Naive thymus-derived CD4-positive, alpha-beta T cell (primary cell): ENCODE measurements at regions not wholly inside any gene's neighbourhood (a gene's known extent, or its start where the extent isn't known, plus 50 kb on each side); places are given as distances from the start of the nearest gene placed in this dataset.
"Not testable (repeated sequence)": the region's sequence is repeated elsewhere in the genome, so short reads cannot be mapped to it uniquely, and the experiment has no call there.

ENCODE experiments used
- ATAC-seq: fragments of 150-1000 bp; cut with Tn5 transposase; 2 replicates; pipeline ENCODE4 v1.10.0; 2021; ENCODE audit warnings: mild to moderate bottlenecking, moderate library complexity
- CTCF ChIA-PET: fragments of 350-600 bp; sonication (Branson Sonifier 250); formaldehyde crosslinking; loops from one replicate; lab custom pipeline; 2021; ENCODE audit warnings: antibody characterized with exemption; lab: Charles Lee
- POLR2A ChIA-PET: fragments of 350-600 bp; sonication (Branson Sonifier 250); formaldehyde crosslinking; loops from one replicate; lab custom pipeline; 2021; ENCODE audit warnings: antibody characterized with exemption, inconsistent platforms; lab: Charles Lee
- DNase-seq, 9 donors: peaks; one replicate each; pipeline versions ENCODE4 v3.0.0 to v3.0.0-alpha.2; 2020 to 2022; ENCODE audit warnings: mixed read lengths in 1 of 9
- H3K27ac ChIP-seq: one replicate; pipeline ENCODE4 v1.7.0; 2013; ENCODE audit warnings: mild to moderate bottlenecking, low read depth, low read length, moderate library complexity
- H3K27me3 ChIP-seq, 2 donors: one replicate each; pipeline ENCODE4 v1.7.0; 2013; ENCODE audit warnings: low read length in 2 of 2, mild to moderate bottlenecking in 2 of 2, moderate library complexity in 2 of 2; ENCODE audit not compliant: control insufficient read depth in 2 of 2, insufficient read depth in 2 of 2
- H3K36me3 ChIP-seq, 3 experiments: 1 replicate in 2 of 3; 2 replicates in 1 of 3; pipeline ENCODE4 v1.7.0; 2013; ENCODE audit warnings: low read length in 3 of 3, mild to moderate bottlenecking in 3 of 3, moderate library complexity in 1 of 3; ENCODE audit not compliant: insufficient read depth in 3 of 3, control insufficient read depth in 2 of 3
- H3K4me1 ChIP-seq, 2 donors: one replicate each; pipeline ENCODE4 v1.7.0; 2013; ENCODE audit warnings: low read length in 2 of 2, mild to moderate bottlenecking in 2 of 2, moderate library complexity in 1 of 2; ENCODE audit not compliant: control insufficient read depth in 2 of 2, insufficient read depth in 2 of 2
- H3K4me3 ChIP-seq: 2 replicates; pipeline ENCODE4 v1.7.0; 2013; ENCODE audit warnings: mild to moderate bottlenecking, low read length
- H3K9me3 ChIP-seq, 3 experiments: 1 replicate in 2 of 3; 2 replicates in 1 of 3; pipeline ENCODE4 v1.7.0; 2013; ENCODE audit warnings: low read length in 3 of 3; ENCODE audit not compliant: control insufficient read depth in 2 of 3
- H3K27ac Mint-ChIP-seq, 9 donors: one replicate each; pipeline ENCODE4 v1.8.0; 2020 to 2022; ENCODE audit warnings: mixed read lengths in 9 of 9, mild to moderate bottlenecking in 8 of 9, moderate library complexity in 5 of 9, inconsistent platforms in 2 of 9
- H3K27me3 Mint-ChIP-seq, 5 donors: one replicate each; pipeline ENCODE4 v1.8.0; 2021 to 2022; ENCODE audit warnings: mixed read lengths in 5 of 5, mild to moderate bottlenecking in 1 of 5
- H3K36me3 Mint-ChIP-seq, 5 donors: one replicate each; pipeline ENCODE4 v1.8.0; 2020 to 2022; ENCODE audit warnings: mixed read lengths in 5 of 5, mild to moderate bottlenecking in 3 of 5, inconsistent platforms in 1 of 5
- H3K4me1 Mint-ChIP-seq, 7 donors: one replicate each; pipeline ENCODE4 v1.8.0; 2020 to 2022; ENCODE audit warnings: mixed read lengths in 7 of 7, mild to moderate bottlenecking in 3 of 7, inconsistent platforms in 1 of 7
- H3K4me3 Mint-ChIP-seq, 10 donors: one replicate each; pipeline ENCODE4 v1.8.0; 2020 to 2022; ENCODE audit warnings: mild to moderate bottlenecking in 10 of 10, mixed read lengths in 10 of 10, moderate library complexity in 6 of 10, inconsistent platforms in 2 of 10
- H3K9me3 Mint-ChIP-seq, 11 donors: one replicate each; pipeline ENCODE4 v1.8.0; 2020 to 2022; ENCODE audit warnings: mixed read lengths in 11 of 11, mild to moderate bottlenecking in 4 of 11, inconsistent platforms in 1 of 11, moderate library complexity in 1 of 11
- intact Hi-C, 2 donors: fragments of 100-400 bp; cut with micrococcal nuclease; formaldehyde crosslinking; loops; one replicate each; pipeline ENCODE4 v1.15.1; 2023

DNA sequence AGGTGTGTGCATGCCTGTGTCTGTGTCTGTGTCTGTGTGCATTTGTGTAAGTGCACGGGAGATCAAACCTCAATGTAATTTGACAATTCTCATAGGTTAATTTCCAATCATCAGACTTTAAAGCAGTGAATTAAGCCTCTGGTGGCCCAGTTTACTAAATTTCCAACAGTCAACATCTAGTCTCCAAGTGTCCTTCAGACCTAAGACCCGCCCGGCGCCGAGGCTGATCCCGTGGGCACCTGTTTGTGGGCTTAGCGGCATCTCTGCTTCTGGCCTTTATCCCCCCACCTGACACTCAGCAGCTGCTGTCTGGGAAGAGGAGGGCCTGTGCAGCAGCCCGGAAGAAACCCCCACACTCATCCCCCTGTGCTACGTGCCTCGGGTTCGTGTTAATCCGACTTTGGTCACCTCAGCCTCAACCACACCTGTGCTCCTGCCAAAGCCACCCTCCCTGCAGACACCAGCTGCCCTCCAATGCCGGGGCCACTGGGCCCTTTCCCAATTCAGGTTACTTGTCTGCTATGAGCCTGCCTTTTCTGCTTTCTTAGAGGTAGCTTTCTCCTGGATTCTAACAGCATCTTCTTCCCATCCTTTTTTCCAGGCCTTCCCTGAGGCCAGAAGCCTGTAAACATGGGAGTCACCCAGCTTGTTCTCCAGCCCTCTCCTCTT lies 154.7 kb downstream of the ATP6V0E2 start:
- H3K27ac Mint-ChIP-seq, H3K36me3 Mint-ChIP-seq, H3K36me3 ChIP-seq, H3K9me3 Mint-ChIP-seq, DNase-seq, ATAC-seq, POLR2A ChIA-PET, H3K27me3 Mint-ChIP-seq, H3K4me3 ChIP-seq, H3K4me1 Mint-ChIP-seq, intact Hi-C loops, H3K9me3 ChIP-seq, H3K4me1 ChIP-seq, H3K4me3 Mint-ChIP-seq, H3K27me3 ChIP-seq, CTCF ChIA-PET, H3K27ac ChIP-seq: not testable (repeated sequence)

DNA sequence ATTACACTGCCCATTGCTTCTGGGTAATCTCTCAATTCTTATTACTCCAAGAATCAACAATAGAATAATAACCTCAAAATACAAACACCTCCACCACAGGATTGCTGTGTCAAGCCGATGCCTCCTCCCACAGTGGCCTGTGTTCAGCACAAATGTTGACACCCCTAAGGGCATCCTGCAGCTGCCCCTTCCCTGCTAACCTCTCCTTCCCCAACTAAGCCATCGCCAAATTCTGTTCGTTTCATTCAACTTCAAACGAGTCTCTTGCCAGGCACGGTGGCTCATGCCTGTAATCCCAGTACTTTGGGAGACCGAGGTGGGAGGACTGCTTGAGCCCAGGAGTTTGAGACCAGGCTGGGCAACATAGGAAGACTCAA lies 155.2 kb downstream of the ATP6V0E2 start:
- H3K9me3 Mint-ChIP-seq, H3K9me3 ChIP-seq, intact Hi-C loops, H3K4me1 ChIP-seq, H3K27me3 ChIP-seq, H3K4me3 Mint-ChIP-seq, ATAC-seq, H3K36me3 ChIP-seq, H3K4me3 ChIP-seq, POLR2A ChIA-PET, H3K36me3 Mint-ChIP-seq, H3K4me1 Mint-ChIP-seq, DNase-seq, CTCF ChIA-PET, H3K27ac ChIP-seq, H3K27me3 Mint-ChIP-seq: not testable (repeated sequence)
- peak overlapping the region in 1 of 9 donors; percentile 19 for H3K27ac Mint-ChIP-seq

DNA sequence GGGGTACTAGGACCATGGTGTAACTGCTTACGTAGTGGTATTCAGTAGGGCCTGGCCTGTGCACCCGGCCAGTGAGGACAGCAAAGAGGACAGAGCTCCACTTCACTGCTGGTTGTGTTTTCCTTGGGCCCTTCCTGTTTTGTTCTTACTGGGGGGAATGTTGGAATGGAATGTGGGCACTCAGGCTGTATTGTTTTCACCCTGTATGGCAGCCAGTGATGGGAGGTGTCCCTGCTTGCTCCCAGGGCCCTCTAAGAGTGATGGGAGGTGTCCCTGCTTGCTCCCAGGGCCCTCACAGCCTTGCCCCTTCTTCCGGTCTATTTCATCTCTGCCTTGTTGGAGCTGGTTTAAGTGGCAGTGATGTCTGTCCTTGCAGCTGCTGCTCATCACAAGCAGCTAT lies 158.0 kb downstream of the ATP6V0E2 start:
- DNase-seq, H3K9me3 ChIP-seq, H3K36me3 ChIP-seq, H3K27ac Mint-ChIP-seq, H3K36me3 Mint-ChIP-seq, H3K27me3 ChIP-seq, H3K4me3 Mint-ChIP-seq, POLR2A ChIA-PET, H3K4me1 ChIP-seq, H3K4me3 ChIP-seq, H3K9me3 Mint-ChIP-seq, ATAC-seq, CTCF ChIA-PET, intact Hi-C loops, H3K4me1 Mint-ChIP-seq, H3K27me3 Mint-ChIP-seq, H3K27ac ChIP-seq: not testable (repeated sequence)

DNA sequence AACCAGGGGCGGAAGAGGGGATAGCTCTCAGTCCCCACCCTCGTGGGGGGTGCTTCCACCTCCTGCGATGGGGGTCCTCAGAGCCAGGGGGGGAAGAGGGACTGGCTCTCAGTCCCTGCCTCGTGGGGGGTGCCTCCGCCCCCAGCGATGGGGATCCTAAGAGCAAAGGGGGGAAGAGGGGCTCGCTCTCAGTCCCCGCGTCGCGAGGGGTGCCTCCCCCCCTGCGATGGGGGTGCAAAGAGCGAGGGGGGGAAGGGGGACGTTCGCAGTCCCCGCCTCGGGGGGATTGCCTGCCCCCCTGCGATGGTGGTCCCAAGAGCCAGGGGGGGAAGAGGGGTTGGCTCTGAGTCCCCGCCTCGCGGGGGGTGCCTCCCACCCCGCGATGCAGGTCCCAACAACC lies 159.9 kb downstream of the ATP6V0E2 start:
- H3K27me3 Mint-ChIP-seq, intact Hi-C loops, H3K4me3 ChIP-seq, POLR2A ChIA-PET, H3K27ac ChIP-seq, H3K9me3 Mint-ChIP-seq, H3K4me3 Mint-ChIP-seq, H3K27ac Mint-ChIP-seq, H3K4me1 Mint-ChIP-seq, CTCF ChIA-PET, DNase-seq, H3K9me3 ChIP-seq, ATAC-seq, H3K36me3 Mint-ChIP-seq, H3K36me3 ChIP-seq, H3K27me3 ChIP-seq, H3K4me1 ChIP-seq: not testable (repeated sequence)

DNA sequence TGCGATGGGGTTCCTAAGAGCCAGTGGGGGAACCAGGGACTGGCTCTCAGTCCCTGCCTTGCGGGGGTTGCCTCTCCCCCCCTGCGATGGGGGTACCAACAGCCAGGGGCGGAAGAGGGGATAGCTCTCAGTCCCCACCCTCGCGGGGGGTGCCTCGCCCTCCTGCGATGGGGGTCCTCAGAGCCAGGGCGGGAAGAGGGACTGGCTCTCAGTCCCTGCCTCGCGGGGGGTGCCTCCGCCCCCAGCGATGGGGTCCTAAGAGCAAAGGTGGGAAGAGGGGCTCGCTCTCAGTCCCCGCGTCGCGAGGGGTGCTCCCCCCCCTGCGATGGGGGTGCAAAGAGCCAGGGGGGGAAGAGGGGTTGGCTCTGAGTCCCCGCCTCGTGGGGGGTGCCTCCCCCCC lies 162.0 kb downstream of the ATP6V0E2 start:
- H3K4me3 ChIP-seq, H3K9me3 ChIP-seq, H3K4me1 Mint-ChIP-seq, ATAC-seq, H3K36me3 ChIP-seq, intact Hi-C loops, POLR2A ChIA-PET, H3K27ac ChIP-seq, H3K27me3 ChIP-seq, H3K27me3 Mint-ChIP-seq, H3K27ac Mint-ChIP-seq, H3K36me3 Mint-ChIP-seq, DNase-seq, H3K4me1 ChIP-seq, CTCF ChIA-PET, H3K9me3 Mint-ChIP-seq, H3K4me3 Mint-ChIP-seq: not testable (repeated sequence)

DNA sequence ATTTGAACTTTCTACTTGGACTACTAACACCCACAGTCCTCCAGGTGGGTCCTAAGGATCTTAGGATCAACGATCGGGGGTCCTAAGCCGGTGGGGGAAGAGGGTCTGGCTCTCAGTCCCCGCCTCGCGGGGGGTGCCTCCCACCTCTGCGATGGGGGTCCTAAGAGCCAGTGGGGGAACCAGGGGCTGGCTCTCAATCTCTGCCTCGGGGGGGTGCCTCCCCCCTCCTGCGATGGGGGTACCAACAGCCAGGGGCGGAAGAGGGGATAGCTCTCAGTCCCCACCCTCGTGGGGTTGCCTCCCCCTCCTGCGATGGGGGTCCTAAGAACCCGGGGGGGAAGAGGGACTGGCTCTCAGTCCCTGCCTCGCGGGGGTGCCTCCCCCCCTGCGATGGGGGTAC lies 165.3 kb downstream of the ATP6V0E2 start:
- H3K36me3 Mint-ChIP-seq, H3K9me3 ChIP-seq, H3K4me1 ChIP-seq, H3K27me3 ChIP-seq, ATAC-seq, CTCF ChIA-PET, H3K27ac ChIP-seq, H3K27ac Mint-ChIP-seq, H3K36me3 ChIP-seq, H3K4me3 ChIP-seq, POLR2A ChIA-PET, DNase-seq, H3K4me1 Mint-ChIP-seq, H3K9me3 Mint-ChIP-seq, intact Hi-C loops, H3K4me3 Mint-ChIP-seq, H3K27me3 Mint-ChIP-seq: not testable (repeated sequence)

DNA sequence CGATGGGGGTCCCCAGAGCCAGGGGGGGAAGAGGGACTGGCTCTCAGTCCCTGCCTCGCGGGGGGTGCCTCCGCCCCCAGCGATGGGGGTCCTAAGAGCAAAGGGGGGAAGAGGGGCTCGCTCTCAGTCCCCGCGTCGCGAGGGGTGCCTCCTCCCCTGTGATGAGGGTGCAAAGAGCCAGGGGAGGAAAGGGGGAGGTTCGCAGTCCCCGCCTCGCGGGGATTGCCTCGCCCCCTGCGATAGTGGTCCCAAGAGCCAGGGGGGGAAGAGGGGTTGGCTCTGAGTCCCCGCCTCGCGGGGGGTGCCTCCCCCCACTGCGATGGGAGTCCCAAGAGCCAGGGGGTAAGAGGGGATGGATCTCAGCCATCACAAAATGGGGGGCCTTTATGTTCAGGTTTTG lies 168.5 kb downstream of the ATP6V0E2 start:
- H3K4me3 ChIP-seq, H3K27ac Mint-ChIP-seq, CTCF ChIA-PET, H3K27me3 ChIP-seq, POLR2A ChIA-PET, H3K4me3 Mint-ChIP-seq, H3K27ac ChIP-seq, H3K36me3 ChIP-seq, H3K9me3 Mint-ChIP-seq, H3K4me1 ChIP-seq, DNase-seq, H3K36me3 Mint-ChIP-seq, ATAC-seq, H3K9me3 ChIP-seq: not testable (repeated sequence)
- Mint-ChIP-seq H3K27me3 (peaks cover 0 to 29% (median 0%) of the 10 kb centered on the region in 5 donors), H3K4me1 (peaks cover 0 to 19% (median 3%) of the 10 kb centered on the region in 7 donors)
- intact Hi-C loops: loop anchor here in 1 of 2 donors (10.0 kb wide), 1 partner anchor 237 kb away; no protein-coding TSS in a partner anchor
